AG08395 (cell line): ENCODE measurements at regions not wholly inside any gene's neighbourhood (a gene's known extent, or its start where the extent isn't known, plus 50 kb on each side); places are given as distances from the start of the nearest gene placed in this dataset.
"Not testable (repeated sequence)": the region's sequence is repeated elsewhere in the genome, so short reads cannot be mapped to it uniquely, and the experiment has no call there.

Experiments used
- DNase-seq: peaks from one replicate; pipeline ENCODE4 v3.0.0; 2012; ENCODE audit warnings: mixed read lengths, low spot score

- DNase-seq, result not testable (repeated sequence)
Measured at GRCh38 chr18:73101491-73101890, 233.7 kb upstream of the NETO1 start.

DNA sequence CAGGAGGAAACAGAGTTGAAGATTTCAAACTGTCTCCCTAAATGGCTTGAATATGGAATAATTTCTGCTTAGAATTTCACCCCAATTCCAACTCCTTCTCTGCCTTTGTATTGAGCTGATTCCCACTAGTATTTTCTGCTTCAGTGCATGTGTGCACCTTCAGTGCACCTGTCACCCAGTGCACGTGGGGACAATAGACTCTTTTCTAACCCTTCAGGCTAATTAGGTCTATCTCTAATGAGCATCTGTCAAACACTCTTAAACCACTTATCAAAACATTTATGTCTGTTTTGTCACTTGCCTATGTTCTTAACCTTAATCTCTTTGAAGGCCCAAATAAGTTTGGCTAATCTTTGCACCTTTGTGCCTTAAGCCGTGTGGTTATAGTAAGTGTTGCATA lies 232.0 kb upstream of the NETO1 start:
- DNase-seq, result no peak

DNA sequence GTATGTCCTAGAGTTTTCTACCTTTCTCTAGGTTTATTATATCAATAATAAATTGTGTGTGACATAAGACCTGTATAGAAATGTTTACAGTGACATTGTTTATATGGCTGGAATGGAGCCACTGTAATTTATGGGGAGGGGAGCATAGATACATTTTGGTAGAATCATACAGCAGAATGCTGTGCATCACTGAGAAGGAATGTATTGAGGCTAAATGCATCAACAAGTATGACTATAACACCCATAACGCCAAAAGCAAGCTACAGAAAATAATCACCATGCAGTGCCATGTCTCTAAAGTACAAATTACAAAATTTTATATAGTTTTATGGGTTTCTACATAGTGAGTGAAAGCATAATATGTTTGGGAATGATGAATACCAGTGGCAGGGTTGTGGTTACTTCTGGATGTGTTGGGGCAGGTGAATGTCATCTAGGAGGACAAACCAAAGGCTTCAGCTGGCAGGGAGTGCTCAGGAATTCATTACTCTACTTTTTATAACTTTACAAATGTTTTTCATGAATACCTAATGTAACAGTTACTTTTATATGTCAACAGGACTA lies 226.0 kb upstream of the NETO1 start:
- DNase-seq, result no peak

DNA sequence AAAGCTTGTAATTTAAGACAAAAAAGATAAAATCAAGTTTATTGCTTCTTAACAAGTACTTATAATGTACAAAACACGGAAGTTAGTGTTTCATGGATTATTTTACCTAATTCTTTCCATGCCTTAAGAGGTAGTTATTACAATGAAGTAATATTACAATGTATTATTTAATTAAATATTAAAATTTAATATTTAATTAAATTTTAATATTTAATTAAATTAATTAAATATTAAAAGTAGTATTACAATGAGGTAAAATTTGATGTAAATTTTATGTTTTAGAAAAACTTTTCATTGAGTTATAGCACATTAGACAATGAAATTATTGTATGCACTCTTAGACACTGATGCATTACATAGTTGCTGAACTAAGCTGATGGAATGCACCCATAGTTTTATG lies 220.7 kb upstream of the NETO1 start:
- no peak for DNase-seq

GRCh38 chr18:73087282-73087977 lies 219.6 kb upstream of the NETO1 start:
- DNase-seq, result no peak

GRCh38 chr18:73079920-73080319 lies 212.1 kb upstream of the NETO1 start:
- DNase-seq, result no peak

- no peak for DNase-seq
Measured at GRCh38 chr18:73060666-73061288, 193.0 kb upstream of the NETO1 start.

GRCh38 chr18:73059280-73059679 lies 191.5 kb upstream of the NETO1 start:
- DNase-seq, result no peak

- no peak for DNase-seq
Measured at GRCh38 chr18:73047688-73048087, 179.9 kb upstream of the NETO1 start.

- DNase-seq, result no peak
Measured at GRCh38 chr18:73045037-73045436, 177.2 kb upstream of the NETO1 start.

- DNase-seq, result no peak
Measured at GRCh38 chr18:73043611-73044010, 175.8 kb upstream of the NETO1 start.

- DNase-seq, result no peak
Measured at GRCh38 chr18:73043211-73043610, 175.4 kb upstream of the NETO1 start.

DNA sequence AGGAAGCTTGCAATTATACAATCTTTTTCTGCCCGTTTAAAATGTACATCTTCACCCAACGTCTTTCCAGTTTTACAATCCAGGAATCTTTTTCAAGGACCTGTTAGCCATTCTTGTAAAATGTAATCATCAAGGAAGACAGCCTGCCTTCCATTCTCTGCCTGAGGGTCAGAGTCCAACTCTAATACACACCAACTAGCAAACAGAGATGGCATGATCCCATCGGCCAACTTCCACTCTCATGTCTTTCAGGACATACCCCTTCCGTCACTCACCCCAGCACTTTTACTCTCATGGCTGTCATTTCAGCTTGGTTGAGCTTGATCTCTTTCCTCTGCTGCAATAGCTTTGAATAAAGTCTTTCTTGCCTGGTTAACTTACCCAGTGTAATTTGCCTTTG lies 172.5 kb upstream of the NETO1 start:
- no peak for DNase-seq

DNA sequence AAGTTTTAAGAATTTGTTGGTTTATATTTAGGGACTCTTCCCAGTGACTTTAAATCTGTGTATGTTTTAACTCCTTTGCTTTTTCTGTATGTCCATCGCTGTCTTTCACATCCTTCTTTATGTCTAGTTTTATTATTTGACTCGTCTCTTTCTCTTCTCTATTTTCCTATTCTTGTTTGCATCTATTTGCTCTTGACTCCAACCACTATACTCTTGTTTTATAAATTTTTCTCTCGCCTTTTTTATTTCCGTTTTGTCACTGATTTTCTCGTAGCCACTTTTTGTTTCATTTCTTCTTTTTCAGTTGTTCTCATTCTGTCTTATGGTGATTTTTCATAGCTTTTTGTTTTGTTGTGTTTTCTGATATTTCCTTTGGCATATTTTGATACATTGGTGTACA lies 170.5 kb upstream of the NETO1 start:
- DNase-seq, result no peak

GRCh38 chr18:73023975-73024374 lies 156.2 kb upstream of the NETO1 start:
- DNase-seq, result no peak

GRCh38 chr18:73009691-73010090 lies 141.9 kb upstream of the NETO1 start:
- DNase-seq, result no peak

GRCh38 chr18:73007915-73008308 lies 140.1 kb upstream of the NETO1 start:
- no peak for DNase-seq

DNA sequence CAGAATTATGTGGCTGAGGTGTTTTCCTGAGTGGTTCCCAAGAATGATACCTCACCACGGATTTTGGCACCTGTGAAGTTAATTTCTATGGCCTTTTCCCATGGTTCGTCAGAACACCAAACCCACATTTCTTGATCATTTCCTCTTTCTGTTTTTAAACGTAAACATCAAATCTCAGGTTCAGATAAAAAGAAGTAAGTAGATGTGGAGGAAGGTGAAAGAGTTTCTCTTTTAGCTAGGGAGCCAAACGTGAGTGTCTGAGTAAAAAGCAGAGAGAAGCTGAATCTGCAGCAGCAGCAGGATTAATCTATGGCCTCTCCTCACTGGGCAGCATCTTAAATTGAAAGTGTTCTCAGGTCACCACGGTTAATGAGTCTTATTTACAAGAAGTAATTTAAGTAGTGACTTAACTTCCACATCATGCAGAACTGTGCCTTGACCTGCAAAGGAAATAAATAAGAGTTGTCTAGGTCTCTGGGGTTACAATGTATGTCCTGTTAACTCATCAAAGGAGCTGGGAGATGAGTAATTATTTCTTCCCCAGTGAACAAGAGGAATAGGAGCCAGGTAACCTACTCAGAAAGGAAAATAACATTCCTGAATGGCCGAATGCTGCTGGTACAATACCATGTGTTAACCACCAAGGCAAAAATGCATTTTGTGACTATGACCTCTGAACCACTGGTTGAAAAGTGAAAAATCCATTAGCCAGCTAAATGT lies 139.6 kb upstream of the NETO1 start:
- no peak for DNase-seq

- DNase-seq, result no peak
Measured at GRCh38 chr18:73006331-73006730, 138.5 kb upstream of the NETO1 start.

DNA sequence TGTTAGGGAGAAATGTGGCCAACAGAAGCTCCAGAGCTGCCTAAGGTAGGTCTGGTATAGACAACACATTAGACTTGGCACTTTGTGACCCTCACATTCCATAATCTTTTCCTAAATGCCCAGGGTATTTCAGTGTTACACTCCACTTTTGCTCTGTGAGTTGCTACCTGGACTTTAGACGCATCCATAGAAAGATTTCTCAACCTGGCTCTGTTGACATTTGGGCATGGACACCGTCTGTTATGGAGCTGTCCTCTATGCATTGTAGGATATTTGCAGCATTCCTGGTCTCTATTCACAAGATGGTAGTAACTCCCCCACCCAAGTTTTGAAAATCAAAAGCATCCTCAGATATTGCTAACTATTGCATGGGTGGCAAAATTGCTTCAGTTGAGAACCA lies 136.5 kb upstream of the NETO1 start:
- DNase-seq, result no peak

GRCh38 chr18:72999971-73000607 lies 132.3 kb upstream of the NETO1 start:
- no peak for DNase-seq

GRCh38 chr18:72995558-72995957 lies 127.8 kb upstream of the NETO1 start:
- DNase-seq, result no peak

GRCh38 chr18:72993250-72993649 lies 125.5 kb upstream of the NETO1 start:
- no peak for DNase-seq
